Right renal cortex interstitium (tissue), 3 donors: ENCODE measurements at regions not wholly inside any gene's neighbourhood (a gene's known extent, or its start where the extent isn't known, plus 50 kb on each side); places are given as distances from the start of the nearest gene placed in this dataset.

ENCODE experiments used
- DNase-seq, 3 donors: peaks; one replicate each; pipeline ENCODE4 v3.0.0-alpha.2; 2013; ENCODE audit warnings: low read depth in 3 of 3, low spot score in 2 of 3

DNA sequence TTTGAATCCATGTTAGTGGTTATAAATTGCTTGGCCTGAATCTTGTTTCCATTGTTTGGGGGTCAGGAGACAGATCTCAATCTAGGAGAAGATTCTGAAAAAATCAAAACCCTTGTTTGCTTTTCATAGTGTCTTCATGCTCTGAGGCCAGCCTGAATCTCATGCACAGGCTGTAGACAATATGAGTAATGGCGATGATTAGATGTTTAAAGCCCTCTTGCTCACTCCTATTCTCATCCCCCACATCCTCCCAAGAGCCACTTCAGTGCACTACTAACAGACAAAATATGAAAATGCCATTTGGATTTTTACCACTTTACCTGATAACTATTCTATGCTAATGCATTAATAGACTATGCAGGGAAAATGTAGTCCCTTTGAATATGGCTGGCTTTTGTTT, 129.4 kb downstream of the NUDT12 start:
- DNase-seq: no peak

DNA sequence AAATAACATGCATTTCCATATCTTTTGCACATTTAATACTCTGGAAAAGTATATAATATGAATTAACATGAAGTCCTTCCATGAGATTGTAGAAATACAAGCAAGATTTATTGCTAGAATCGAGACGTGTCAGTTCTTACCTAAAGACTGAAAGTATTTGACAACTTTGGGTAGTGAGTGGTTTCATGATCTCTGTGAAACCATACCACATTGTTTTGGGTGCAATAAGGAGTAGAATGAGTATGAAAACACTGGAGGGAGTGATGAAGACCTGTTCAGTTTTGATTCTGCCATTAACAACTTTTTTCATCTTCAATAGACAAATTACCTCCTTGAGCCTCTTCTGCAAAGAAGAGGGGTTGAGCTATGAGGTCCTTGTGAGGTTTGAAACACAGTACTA, 133.7 kb downstream of the NUDT12 start:
- DNase-seq: no peak

DNA sequence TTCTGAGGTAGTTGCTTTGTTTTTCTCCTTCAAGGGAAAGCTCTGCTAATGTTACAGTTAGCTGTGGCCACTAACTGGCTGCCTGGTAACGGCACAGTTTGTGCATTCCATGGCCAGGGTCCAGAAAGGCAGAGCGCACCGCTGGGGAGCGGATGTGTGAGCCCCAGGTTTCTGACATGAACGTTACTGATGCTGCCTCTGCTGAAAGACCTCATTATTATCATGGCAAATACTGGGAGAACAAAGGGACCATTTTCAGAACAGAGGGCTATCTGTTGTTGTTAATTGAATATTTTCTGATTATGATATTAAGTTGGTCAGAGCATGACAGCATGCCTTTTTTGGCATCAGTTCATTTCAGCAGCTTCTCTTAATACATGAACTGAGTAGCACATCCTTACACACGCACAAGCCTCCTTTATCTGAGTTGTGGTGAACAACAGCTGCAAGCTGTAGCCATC, 134.1 kb downstream of the NUDT12 start:
- no peak for DNase-seq

DNA sequence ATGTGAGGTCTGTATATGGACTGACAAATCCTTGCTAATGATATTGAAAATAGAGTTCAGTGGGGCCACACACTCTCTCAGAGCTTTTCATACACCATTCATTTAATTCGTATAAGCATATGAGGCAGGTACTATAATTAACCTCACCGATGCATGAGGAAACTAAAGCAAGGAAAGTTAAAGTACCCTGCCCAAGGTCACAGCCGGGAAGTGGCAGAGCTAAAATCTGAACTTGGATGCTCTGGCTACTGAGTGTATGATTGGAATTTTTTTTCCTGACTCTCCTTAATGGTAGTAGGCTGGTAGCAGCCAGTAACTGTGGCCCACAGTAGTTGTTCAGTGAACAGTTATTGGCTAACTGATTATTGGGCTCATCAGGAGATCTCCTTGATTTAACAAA, 135.3 kb downstream of the NUDT12 start:
- DNase-seq: no peak

DNA sequence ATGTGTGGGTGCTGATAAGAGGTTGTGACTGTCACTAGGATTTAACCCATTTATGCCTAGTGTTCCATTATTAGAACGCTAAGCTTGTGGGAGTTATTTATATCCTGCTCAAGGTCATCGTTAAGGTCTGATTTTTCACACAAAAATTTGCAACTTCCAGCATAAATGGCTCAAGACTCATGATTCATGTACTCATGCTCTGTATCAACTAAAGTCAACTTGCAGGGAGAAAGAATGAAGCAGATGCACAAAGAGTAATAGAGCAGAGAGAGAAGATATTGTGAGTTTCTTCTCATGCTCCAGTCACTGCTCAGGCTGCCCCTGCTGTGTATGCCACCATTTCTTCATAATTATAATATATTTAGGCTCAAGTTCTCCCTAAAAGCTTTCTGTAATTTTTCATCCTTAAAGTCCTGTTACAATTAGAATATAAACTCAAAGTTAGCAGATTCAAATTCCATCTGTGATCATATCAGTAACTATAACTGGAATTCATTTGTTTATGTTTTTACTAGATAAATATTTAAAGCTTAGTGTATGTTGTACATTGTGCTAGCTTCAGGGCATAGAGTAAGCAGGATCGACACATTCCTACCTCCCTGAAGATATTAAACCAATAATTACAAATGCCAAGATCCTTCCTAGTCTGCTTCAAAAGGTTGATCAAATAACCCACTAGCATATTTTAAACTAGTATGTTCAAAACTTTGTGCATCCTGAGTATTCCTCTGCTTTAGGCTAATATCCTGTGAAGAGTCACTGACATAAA, 136.7 kb downstream of the NUDT12 start:
- no peak for DNase-seq

DNA sequence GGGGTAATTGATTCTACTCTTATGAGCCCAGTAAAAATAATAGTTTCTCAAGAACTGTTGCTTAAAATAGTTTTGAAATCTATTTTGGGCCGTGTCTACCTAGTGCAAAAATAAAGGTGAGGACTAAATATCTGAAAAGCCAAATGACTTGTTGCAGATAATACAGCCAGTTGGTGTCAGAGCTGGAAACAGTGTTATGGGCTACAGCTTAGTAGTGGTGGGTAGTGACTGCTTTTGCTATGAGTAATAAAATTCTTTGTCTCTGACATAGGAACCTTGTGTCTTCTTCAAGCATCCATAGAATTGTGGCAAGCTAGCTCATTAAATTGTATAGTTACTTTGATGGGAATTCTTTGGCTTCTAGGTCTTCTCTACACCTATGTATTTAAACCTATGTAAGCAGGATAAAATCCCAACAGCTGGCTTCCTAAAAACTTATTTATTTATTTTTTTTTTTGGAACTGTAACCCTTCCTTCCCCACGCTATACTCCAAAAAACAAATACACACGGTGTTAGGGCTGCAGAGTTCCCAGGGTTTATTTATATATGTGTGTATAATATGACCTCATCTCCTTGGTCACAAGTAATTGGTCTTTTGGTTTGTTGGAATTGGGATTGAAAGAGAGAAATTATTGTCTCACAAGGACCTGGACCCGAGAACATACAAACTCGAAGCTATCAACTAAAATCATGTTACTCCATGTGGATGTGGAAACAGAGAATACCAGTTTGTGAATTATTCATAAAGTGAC, 138.0 kb downstream of the NUDT12 start:
- no peak for DNase-seq

DNA sequence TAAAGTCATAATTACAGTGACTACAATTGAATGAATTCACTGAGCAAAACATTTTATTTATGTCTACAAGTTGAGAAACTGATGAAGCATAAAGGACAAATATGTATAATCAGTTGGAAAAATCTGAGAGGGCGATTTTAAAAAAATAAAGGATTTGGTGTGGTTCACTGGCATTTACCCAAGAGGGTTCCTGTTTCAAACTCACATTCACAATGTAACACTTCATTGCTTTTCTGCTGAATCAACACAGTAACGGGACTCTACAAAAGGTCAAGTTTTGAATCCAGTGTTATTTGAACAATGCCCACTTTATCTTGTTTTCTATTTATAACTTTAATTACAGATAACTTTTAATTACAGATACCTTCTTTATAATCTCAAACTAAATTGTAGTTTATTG, 138.6 kb downstream of the NUDT12 start:
- no peak for DNase-seq

DNA sequence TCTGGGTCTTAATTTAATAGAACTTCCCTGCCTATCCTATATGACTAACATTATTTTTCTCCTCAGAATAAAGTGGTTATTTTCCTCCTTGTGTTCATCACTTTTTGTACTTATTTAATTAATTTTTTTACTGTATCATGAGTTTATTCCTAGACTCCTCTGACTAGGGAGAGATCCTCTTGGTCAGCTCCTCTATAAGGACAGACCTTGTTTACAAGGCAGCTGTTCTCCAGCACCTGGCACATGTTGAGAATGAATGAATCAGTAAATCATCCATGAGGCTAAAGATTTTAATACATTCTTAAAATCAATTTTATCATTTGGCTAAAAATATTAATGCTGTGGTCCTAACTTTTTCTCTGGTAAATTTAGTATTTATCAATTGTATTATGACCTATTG, 139.8 kb downstream of the NUDT12 start:
- DNase-seq: no peak

DNA sequence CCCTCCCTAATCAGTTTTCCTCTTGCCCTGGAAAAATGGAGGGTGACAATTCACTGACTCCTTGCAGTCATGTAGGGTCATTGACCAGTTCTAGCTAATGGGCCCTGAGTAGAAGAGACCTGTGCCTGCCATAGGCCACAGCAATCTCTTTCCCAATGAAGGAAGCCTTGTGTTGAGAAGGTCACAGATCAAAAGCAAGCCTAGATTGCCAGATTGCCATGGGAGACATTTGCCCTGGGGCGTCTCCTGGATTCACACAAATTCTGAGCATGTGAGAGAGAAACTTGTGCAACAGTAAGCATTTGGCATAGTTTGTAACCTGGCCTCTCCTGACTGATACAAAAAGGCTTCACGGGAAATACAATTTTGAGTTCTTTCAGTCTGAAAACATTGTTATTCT, 148.0 kb downstream of the NUDT12 start:
- DNase-seq: no peak

DNA sequence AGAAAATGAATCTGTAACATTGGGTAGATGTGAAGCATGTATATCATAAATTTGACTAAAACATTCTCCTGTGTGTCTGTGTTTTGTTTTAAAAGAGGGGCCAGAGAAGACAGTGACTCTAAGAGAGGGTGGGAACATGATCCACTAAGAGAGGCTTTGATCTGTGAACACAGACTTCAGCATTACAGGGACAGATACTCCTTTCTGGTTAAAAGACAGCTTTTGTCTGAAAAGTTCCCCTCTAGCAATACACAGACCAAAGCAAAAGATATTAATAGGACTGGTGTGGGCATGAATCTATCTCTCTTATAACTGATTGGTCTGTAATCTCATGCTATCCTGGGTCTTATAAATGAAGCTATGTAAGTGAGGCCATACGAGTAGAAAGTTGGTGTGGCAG, 150.9 kb downstream of the NUDT12 start:
- no peak for DNase-seq

DNA sequence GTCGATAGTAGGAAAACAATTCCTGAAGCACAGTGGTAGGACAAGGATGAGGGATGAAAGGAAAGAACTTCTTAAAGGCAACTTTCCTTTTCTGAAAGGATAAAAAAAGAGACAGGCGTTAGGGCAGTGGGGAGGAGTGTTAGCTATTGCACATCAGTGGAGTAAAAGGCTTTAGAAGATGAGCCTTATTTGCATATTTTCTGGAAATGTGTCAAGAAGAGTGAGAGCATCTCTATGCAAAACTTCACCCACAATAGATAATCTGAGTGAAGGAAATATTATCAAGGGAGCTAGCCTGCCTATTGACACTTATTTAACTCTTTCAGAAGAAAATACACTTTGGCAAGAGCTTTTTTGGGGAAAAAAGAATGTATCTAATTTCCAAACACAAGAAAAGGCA, 151.6 kb downstream of the MACIR start:
- no peak for DNase-seq

DNA sequence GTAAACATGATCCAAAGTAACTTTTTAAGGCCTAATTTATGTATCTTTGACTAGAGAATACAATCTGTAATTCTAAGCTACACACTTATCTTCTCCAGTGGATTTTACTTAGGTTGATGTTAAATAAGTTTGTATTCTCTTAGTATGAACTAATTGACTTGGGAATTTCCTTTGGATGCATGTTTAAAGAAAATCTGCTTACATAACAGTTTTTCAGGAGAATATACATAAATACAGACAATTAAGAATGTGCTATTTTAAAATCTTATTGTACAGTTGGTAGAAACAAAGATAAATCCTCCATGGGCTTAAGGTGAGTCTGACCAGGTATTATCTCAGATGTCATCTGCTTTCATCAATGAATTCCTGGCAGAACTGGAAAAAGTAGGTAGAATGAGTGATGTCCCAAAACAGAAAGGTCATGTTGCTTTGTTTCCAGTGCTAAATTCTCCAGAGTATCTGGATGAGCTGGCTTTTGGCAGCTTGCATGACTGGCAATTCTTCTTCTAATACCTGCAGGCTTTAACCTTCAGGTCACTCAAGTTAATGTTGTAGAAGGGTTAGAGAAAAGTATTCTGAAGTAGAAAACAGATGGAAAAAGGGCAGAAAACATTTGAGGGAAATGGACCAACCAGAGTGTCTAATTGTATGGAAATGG, 150.6 kb downstream of the MACIR start:
- DNase-seq: no peak

DNA sequence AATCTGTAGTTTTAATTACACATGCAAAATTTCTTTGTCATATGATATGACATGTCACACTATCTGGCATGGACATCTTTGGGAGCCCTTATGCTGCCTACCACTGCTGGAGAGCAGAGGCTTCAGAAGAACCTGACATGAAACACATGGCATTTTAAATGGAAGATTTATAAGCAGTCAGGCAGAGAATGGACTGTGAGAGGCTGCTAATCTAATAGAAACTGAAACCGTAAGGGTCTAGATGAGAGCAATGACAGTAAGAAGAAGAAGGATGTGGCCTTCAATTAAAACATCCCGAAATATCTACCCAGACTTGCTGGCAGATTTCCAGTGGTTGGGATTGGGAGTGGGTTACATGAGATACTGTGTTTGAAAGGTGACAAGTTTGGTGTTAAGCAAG, 149.8 kb downstream of the MACIR start:
- DNase-seq: no peak

DNA sequence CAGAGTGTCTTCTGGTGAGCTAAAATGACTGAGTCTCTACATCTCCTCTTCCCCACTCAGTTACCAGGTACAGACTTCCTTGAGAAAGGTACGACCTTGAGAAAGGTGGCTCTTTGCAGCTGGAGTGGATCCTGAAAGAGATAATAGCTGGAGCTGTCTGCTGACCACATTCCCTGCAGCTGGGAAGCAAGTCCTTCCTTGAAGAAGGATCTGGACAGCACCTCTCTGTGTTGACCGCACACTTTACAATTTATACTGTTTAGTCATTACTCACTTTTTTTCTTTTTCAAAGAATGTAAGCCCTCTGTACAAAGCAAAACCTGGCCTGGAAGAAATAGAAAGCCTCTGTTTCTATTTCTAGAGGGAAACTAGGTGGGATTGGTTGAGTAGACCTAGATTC, 148.8 kb downstream of the MACIR start:
- DNase-seq: no peak

DNA sequence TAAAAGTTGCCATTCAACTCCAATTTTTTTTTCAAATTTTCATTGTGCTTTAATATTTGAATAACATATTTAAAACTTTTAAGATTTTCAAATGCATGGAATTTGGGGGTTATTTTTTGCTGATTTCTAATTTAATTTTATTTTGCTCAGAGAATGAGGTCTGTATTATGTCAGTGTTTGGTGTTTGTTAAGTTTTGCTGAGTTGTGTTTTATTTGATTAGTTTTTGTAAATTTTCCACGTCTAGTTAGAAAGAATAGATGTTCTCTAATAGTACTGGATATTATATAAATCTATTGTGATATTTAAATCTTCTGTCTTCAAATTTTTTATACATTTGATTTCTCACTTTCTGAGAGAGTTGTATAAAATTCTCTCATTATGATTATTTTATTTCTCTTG, 145.9 kb downstream of the MACIR start:
- DNase-seq: no peak

DNA sequence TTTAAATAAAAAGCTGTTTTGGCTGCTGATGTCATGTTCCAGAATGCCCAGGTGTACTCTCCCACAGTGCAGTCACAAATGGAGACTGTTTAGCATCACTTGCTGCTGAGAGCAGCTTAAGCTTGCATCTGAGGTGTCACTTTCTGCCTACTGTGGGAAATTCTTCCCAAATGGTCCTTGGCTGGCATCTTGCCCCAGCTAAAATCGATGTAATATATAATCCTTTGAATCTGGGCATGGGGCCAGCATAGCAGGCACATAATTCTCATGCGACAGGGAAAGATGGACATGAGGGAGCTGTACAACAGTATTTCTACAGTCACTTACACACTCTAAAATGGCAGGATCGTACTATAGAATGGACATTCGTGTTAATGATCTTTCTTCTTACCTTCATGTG, 144.3 kb downstream of the MACIR start:
- no peak for DNase-seq

DNA sequence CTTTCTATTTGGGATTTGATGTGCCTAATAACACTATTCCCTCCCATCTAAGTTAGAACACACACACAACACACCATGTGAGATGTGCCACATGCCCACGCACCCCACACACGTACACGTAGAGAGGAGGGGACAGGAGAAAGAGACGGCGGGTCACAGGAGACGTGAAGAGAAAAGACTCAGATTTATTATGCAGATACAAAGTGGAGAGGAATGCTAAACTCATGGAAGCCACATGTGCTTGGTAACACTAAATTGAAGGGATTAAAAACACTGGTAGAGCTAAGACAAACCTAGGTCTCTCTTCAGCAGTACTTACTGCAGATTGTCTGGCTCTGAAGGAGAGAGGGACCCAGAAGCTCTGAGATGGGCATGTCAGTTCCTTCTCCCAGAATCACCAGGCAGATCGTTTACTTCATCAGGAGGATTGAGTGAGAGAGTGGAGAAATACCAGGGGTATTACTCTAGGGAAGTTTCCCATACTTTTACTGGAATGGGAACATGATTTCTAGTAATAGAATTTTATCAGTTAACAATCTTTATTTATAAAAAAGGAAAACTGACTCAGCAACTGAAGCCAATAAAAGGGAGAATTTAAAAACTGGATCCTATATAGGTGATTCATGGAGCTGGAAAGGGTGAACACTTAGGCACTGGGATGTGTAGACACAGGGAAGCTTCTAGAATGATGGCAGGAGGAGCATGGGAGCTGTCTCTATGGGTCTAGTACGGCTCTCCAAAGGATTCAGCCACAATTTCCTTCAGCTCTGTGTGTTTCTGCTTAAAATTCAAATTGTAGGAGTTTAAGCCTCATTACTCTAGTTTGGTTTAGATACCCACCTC, 139.4 kb downstream of the MACIR start:
- no peak for DNase-seq

DNA sequence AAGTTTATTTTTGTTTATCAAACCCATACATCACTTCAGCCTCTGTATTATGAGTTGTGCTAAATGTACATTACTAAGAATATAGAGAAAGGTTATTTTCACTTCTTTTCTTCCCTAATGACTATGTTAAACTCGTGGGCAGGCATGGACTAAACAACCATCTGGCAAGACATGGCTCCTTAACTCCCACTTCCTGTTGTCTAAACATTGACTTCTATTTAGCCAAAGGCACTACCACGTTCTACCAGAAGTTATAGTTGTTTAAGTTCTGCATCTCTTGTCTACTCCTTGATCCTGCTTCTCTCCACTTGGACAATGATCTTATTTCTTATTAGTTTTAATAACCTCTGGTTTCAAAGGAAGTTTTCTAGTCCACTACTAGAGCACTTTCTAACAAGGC, 136.1 kb downstream of the MACIR start:
- DNase-seq: no peak

DNA sequence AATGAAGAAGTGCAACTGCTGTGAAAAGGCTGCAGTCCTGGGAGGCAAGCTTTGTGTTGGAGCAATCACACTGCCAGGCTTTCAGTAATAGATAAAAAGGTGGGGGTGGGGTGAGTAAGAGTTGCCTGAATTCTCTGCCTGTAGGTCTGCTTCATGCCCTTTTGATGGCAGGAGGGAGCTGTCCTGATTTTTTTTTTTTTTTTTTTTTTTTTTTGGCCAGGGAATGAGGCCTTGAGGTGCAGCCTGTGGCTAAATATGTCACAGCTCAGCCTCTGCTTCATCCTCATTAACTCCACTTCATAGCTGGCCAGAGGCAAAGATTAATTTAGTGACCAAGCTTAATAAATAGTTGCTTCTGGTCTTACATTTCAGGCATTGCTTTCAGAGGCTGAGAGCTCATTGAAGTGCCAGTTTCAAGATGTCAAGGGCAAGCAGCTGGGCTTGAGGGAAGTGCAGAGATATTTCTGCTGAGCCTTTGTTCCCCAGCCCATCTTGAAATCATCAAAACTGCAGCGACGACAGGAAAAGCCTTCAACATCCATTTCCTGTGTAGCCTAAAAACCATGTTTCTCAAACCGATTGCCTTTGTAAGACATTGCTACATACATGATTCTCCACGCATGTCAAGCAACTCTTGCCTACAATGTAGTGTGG, 134.7 kb downstream of the MACIR start:
- DNase-seq: no peak

DNA sequence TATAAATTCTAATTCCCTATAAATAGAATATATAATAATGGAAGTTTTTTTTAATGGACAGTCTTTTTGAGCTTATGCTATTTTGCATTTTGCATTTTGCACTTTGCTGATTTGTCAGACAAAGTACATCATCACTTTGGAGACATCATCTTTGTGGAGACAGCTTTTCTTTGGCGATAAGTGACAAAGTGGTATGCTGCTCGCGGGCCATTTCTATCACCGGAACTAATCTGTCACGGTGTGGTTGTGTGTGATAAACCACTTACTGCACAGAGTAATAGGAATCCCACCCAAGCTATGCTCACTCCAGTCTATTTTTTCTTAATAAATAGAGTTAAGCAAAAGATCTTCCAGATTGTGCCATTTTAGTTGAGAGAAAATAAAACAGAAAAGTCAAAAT, 133.1 kb downstream of the MACIR start:
- no peak for DNase-seq
